OCI-LY7 (cell line): ENCODE measurements at regions not wholly inside any gene's neighbourhood (a gene's known extent, or its start where the extent isn't known, plus 50 kb on each side); places are given as distances from the start of the nearest gene placed in this dataset.

ENCODE experiments used
- BruUV-seq: library from RNA; stranded (reverse); fragments of 400-500 nt; replicated peaks from 2 replicates; lab custom pipeline; 2021; lab: Mats Ljungman, UMichigan
- CTCF ChIA-PET: fragments of 300-600 bp; sonication (Branson Sonifier 250); formaldehyde crosslinking; loops from one replicate; lab custom pipeline; 2022; ENCODE audit warnings: antibody characterized with exemption; ENCODE audit not compliant: unreplicated experiment; lab: Charles Lee
- POLR2A ChIA-PET: fragments of 300-600 bp; sonication (Branson Sonifier 250); formaldehyde crosslinking; loops from one replicate; lab custom pipeline; 2022; ENCODE audit warnings: antibody characterized with exemption; lab: Charles Lee
- DNase-seq: peaks from one replicate; pipeline ENCODE4 v3.0.0-alpha.2; 2015; ENCODE audit warnings: low spot score
- H2AFZ ChIP-seq: fragments of 200-600 bp; sonication (generic), shearing (Covaris generic); 2 replicates; pipeline ENCODE4 v1.6.1; 2014; ENCODE audit warnings: mild to moderate bottlenecking, antibody characterized with exemption, low read length, moderate library complexity
- H3K27ac ChIP-seq: fragments of 200-600 bp; sonication (generic); 2 replicates; pipeline ENCODE4 v1.5.1; 2014; ENCODE audit warnings: mixed run types, low read depth, mild to moderate bottlenecking, moderate library complexity, low read length, inconsistent platforms; ENCODE audit not compliant: poor library complexity, severe bottlenecking
- H3K36me3 ChIP-seq: fragments of 200-600 bp; sonication (generic); 2 replicates; pipeline ENCODE4 v1.6.1; 2014; ENCODE audit warnings: mild to moderate bottlenecking, antibody characterized with exemption, low read length, moderate library complexity, mixed read lengths; ENCODE audit not compliant: insufficient read depth
- H3K4me1 ChIP-seq: fragments of 200-600 bp; sonication (generic); 2 replicates; pipeline ENCODE4 v1.5.1; 2014; ENCODE audit warnings: mild to moderate bottlenecking, low read length; ENCODE audit not compliant: insufficient read depth, poor library complexity, severe bottlenecking
- H3K4me2 ChIP-seq: fragments of 200-600 bp; sonication (generic); 2 replicates; pipeline ENCODE4 v1.6.1; 2014; ENCODE audit warnings: mild to moderate bottlenecking, low read length
- H3K4me3 ChIP-seq: fragments of 200-600 bp; sonication (generic); 2 replicates; pipeline ENCODE4 v1.5.1; 2014; ENCODE audit warnings: mild to moderate bottlenecking, low read depth, low read length; ENCODE audit not compliant: poor library complexity, severe bottlenecking
- H3K79me2 ChIP-seq: fragments of 200-600 bp; sonication (generic); 2 replicates; pipeline ENCODE4 v1.6.1; 2016; ENCODE audit warnings: low read depth, mild to moderate bottlenecking, low read length, moderate library complexity, mixed read lengths; ENCODE audit not compliant: insufficient read depth
- H3K9me2 ChIP-seq: fragments of 200-600 bp; sonication (generic); 2 replicates; pipeline ENCODE4 v1.6.1; 2016; ENCODE audit warnings: mild to moderate bottlenecking, low read length, mixed read lengths; ENCODE audit not compliant: insufficient read depth
- H3K9me3 ChIP-seq: fragments of 200-600 bp; sonication (generic); 2 replicates; pipeline ENCODE4 v1.6.1; 2014; ENCODE audit warnings: mild to moderate bottlenecking, mixed run types, low read length, mixed read lengths
- H4K20me1 ChIP-seq: fragments of 200-600 bp; sonication (generic); 2 replicates; pipeline ENCODE4 v1.6.1; 2014; ENCODE audit warnings: mild to moderate bottlenecking, antibody characterized with exemption, low read length, moderate library complexity, mixed read lengths; ENCODE audit not compliant: insufficient read depth
- EZH2phosphoT487 ChIP-seq: fragments of 200-600 bp; sonication (generic); IDR thresholded peaks from 2 replicates; pipeline ENCODE4 v1.6.1; 2018; ENCODE audit warnings: low read depth, borderline replicate concordance, mild to moderate bottlenecking, mixed run types, antibody characterized with exemption, low read length, moderate library complexity, mixed read lengths
- intact Hi-C: fragments of 100-400 bp; cut with micrococcal nuclease; formaldehyde crosslinking; loops from one replicate; pipeline ENCODE4 v1.10.0; 2022; ENCODE audit not compliant: unreplicated experiment
- TF ChIP-seq, protein P1 (sequence below): fragments of 200-600 bp; sonication (generic); conservative IDR thresholded peaks from 2 replicates; pipeline ENCODE4 v1.5.1; 2014; ENCODE audit warnings: mild to moderate bottlenecking, antibody characterized with exemption, low read length, moderate library complexity, mixed read lengths

DNA sequence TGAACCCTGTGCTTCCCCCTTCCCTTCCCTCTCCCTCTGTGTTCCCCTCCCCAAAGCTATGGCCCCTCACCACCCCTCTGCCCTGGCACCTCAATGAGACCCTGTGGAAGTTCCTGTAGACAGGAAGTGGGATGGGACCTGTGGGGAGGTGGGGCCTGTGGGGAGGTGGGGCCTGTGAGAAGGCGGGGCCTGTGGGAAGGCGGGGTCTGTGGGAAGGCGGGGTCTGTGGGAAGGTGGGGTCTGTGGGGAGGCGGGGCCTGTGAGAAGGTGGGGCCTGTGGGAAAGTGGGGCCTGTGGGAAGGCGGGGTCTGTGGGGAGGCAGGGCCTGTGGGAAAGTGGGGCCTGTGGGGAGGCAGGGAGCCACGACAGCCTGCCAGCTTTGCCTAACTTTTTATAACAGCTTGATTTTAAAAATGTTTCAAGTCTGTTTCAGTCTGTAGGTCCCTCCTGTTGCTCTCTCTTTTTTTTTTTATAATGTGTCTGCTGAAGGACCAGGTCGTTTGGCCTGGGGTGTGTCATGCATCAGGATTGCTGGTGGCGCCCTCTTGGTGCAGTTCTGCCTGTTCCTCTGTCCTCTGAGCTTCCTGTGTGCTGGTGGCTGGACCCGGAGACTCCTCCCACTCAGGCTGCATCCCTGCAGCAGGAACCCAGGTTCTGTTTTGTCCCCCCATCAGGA lies 70.5 kb upstream of the SLCO4A1 start:
- Histone ChIP-seq H3K36me3 (no peaks in the 10 kb centered on the region), H2AFZ (peak overlapping the region; percentile 17; the same call in 1 of the 2 replicates), H3K9me2 (no peaks in the 10 kb centered on the region), H3K79me2 (no peaks in the 10 kb centered on the region), H3K4me1 (peaks cover 18% of the 10 kb centered on the region), H3K9me3 (no peaks in the 10 kb centered on the region), H3K4me3 (peak overlapping the region; percentile 10), H4K20me1 (no peaks in the 10 kb centered on the region), H3K27ac (no peak overlapping the region), H3K4me2 (peak overlapping the region; percentile 48)
- ChIA-PET POLR2A (interaction anchor here (0.6 kb wide), 2 partner anchors 14 to 52 kb away, joined by 3 read pairs; no protein-coding TSS in a partner anchor), CTCF (interaction anchor here (0.5 to 0.7 kb wide), 3 partner anchors 32 to 971 kb away, joined by 3 to 4 read pairs (median 3); no protein-coding TSS in a partner anchor)
- no TSS peak for BruUV-seq
- intact Hi-C loops, result loop anchor here (5.0 kb wide), 1 partner anchor 45 kb away; no protein-coding TSS in a partner anchor
- peak; percentile 80 for DNase-seq
- TF ChIP-seq, protein P1, sequence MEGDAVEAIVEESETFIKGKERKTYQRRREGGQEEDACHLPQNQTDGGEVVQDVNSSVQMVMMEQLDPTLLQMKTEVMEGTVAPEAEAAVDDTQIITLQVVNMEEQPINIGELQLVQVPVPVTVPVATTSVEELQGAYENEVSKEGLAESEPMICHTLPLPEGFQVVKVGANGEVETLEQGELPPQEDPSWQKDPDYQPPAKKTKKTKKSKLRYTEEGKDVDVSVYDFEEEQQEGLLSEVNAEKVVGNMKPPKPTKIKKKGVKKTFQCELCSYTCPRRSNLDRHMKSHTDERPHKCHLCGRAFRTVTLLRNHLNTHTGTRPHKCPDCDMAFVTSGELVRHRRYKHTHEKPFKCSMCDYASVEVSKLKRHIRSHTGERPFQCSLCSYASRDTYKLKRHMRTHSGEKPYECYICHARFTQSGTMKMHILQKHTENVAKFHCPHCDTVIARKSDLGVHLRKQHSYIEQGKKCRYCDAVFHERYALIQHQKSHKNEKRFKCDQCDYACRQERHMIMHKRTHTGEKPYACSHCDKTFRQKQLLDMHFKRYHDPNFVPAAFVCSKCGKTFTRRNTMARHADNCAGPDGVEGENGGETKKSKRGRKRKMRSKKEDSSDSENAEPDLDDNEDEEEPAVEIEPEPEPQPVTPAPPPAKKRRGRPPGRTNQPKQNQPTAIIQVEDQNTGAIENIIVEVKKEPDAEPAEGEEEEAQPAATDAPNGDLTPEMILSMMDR, result peak; percentile 82
- no peak for TF ChIP-seq EZH2phosphoT487

DNA sequence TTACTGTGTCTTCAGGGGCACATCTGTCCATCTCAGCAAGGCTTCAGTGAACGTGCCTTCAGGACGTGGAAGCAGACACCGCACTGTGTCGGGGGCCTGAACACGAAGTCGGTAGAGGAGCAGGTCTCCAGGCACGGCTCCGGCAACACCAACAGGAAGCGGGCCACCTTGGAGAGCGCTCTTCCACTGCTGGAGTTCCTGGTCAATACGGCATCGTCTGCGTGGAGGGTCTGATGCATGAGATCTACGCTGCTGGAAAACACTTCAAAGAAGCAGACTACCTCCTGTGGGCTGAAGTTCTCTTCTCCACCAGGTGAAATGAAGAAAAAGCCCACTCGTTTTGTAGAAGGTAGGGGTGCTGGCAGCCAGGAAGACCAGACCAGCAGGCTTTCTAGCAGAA lies 69.3 kb upstream of the SLCO4A1 start:
- 0 out of 2 replicates have a peak overlapping the region, but pooled peaks have one; percentile 47 for H3K4me2 ChIP-seq

More for the DNA sequence above, 69.3 kb upstream of the SLCO4A1 start:
- DNase-seq, result no peak
- TF ChIP-seq EZH2phosphoT487, result no peak
- TF ChIP-seq, protein P1, result no peak
- Histone ChIP-seq H4K20me1 (no peaks in the 10 kb centered on the region), H3K9me2 (no peaks in the 10 kb centered on the region), H2AFZ (no peak overlapping the region), H3K79me2 (no peaks in the 10 kb centered on the region), H3K4me3 (no peak overlapping the region), H3K36me3 (no peaks in the 10 kb centered on the region), H3K27ac (no peak overlapping the region), H3K4me1 (peaks cover 18% of the 10 kb centered on the region), H3K9me3 (no peaks in the 10 kb centered on the region)
- no TSS peak for BruUV-seq
- CTCF ChIA-PET, result no interaction called here
- intact Hi-C loops, result loop anchor here (5.0 kb wide), 1 partner anchor 44 kb away; no protein-coding TSS in a partner anchor
- POLR2A ChIA-PET, result no interaction called here
